ENCODE measurements at regions not wholly inside any gene's neighbourhood (a gene's known extent, or its start where the extent isn't known, plus 50 kb on each side); places are given as distances from the start of the nearest gene placed in this dataset.

GRCh38 chr17:51472670-51473205, 212.4 kb downstream of the UTP18 start:
- TF ChIP-seq CTCF (IDR thresholded peaks at IDR 0.05; ENCODE audit: insufficient read depth, low read length): no peak
- no peak for TF ChIP-seq SPI1 (IDR thresholded peaks at IDR 0.05; ENCODE audit: borderline replicate concordance, low read depth)
- TF ChIP-seq REST (IDR thresholded peaks at IDR 0.05; ENCODE audit: insufficient replicate concordance, low read depth): no peak
- TF ChIP-seq GABPA (IDR thresholded peaks at IDR 0.05; ENCODE audit: low read depth): no peak
